IMR-90 (cell line): ENCODE measurements at regions not wholly inside any gene's neighbourhood (a gene's known extent, or its start where the extent isn't known, plus 50 kb on each side); places are given as distances from the start of the nearest gene placed in this dataset.

Source experiments
- ATAC-seq: fragments of 200-7000 bp; cut with Tn5 transposase; 2 replicates; pipeline ENCODE4 v1.9.1; 2020; ENCODE audit warnings: low read depth, mild to moderate bottlenecking, moderate library complexity
- BruUV-seq: library from RNA; stranded (reverse); fragments of 400-500 nt; replicated peaks from 2 replicates; lab custom pipeline; 2021; lab: Mats Ljungman, UMichigan
- CTCF ChIA-PET: fragments of 300-600 bp; formaldehyde crosslinking; extraction: SDS; loops from one replicate; lab custom pipeline; 2021; ENCODE audit warnings: antibody characterized with exemption; lab: Yijun Ruan, JAX
- POLR2A ChIA-PET: fragments of 300-600 bp; sonication (Branson Sonifier 250); formaldehyde crosslinking; loops from one replicate; lab custom pipeline; 2022; ENCODE audit warnings: antibody characterized with exemption; ENCODE audit not compliant: unreplicated experiment; lab: Charles Lee
- DNase-seq: peaks from one replicate; pipeline ENCODE4 v3.0.0; 2013
- H2AFZ ChIP-seq: replicated peaks from 2 replicates; pipeline ENCODE3; 2013; ENCODE audit warnings: low read length, mild to moderate bottlenecking; ENCODE audit not compliant: poor library complexity
- H2AK5ac ChIP-seq: 2 replicates; pipeline ENCODE4 v1.6.1; 2013; ENCODE audit warnings: low read depth, low read length, inconsistent platforms
- H2AK9ac ChIP-seq: replicated peaks from 2 replicates; pipeline ENCODE3; 2013; ENCODE audit warnings: mild to moderate bottlenecking, low read depth, low read length, moderate library complexity; ENCODE audit not compliant: poor library complexity
- H2BK120ac ChIP-seq: 2 replicates; pipeline ENCODE4 v1.6.1; 2013; ENCODE audit warnings: low read depth, low read length, inconsistent platforms
- H2BK15ac ChIP-seq: 3 replicates; pipeline ENCODE4 v1.6.1; 2013; ENCODE audit warnings: low read depth, low read length, inconsistent platforms
- H2BK20ac ChIP-seq: 2 replicates; pipeline ENCODE4 v1.6.1; 2013; ENCODE audit warnings: low read depth, mild to moderate bottlenecking, inconsistent platforms, low read length, moderate library complexity
- H2BK5ac ChIP-seq: 2 replicates; pipeline ENCODE4 v1.6.1; 2013; ENCODE audit warnings: mild to moderate bottlenecking, low read depth, low read length, inconsistent platforms; ENCODE audit not compliant: poor library complexity, severe bottlenecking
- H3K14ac ChIP-seq: replicated peaks from 2 replicates; pipeline ENCODE4 v1.6.1; 2013; ENCODE audit warnings: low read depth, low read length, inconsistent platforms
- H3K18ac ChIP-seq: 2 replicates; pipeline ENCODE4 v1.6.1; 2013; ENCODE audit warnings: low read depth, low read length, control low read depth
- H3K23ac ChIP-seq: 2 replicates; pipeline ENCODE4 v1.6.1; 2013; ENCODE audit warnings: low read depth, low read length, inconsistent platforms
- H3K27ac ChIP-seq: 2 replicates; pipeline ENCODE4 v1.5.1; 2013; ENCODE audit warnings: mild to moderate bottlenecking, control low read depth, low read length; ENCODE audit not compliant: insufficient read depth
- H3K27me3 ChIP-seq: 2 replicates; pipeline ENCODE4 v1.6.1; 2013; ENCODE audit warnings: low read length; ENCODE audit not compliant: control insufficient read depth, insufficient read depth
- H3K36me3 ChIP-seq: 2 replicates; pipeline ENCODE4 v1.6.1; 2013; ENCODE audit warnings: low read length, mixed read lengths; ENCODE audit not compliant: control insufficient read depth, insufficient read depth
- H3K4ac ChIP-seq: 2 replicates; pipeline ENCODE4 v1.6.1; 2013; ENCODE audit warnings: low read depth, low read length, inconsistent platforms
- H3K4me1 ChIP-seq: 2 replicates; pipeline ENCODE4 v1.6.1; 2013; ENCODE audit warnings: low read length, mixed read lengths; ENCODE audit not compliant: control insufficient read depth, insufficient read depth
- H3K4me2 ChIP-seq: 2 replicates; pipeline ENCODE4 v1.6.1; 2013; ENCODE audit warnings: low read depth, mild to moderate bottlenecking, control low read depth, low read length, moderate library complexity
- H3K4me3 ChIP-seq: 2 replicates; pipeline ENCODE4 v1.5.1; 2013; ENCODE audit warnings: low read depth, mild to moderate bottlenecking, control low read depth, low read length, moderate library complexity; ENCODE audit not compliant: insufficient read depth
- H3K56ac ChIP-seq: 2 replicates; pipeline ENCODE4 v1.6.1; 2013; ENCODE audit warnings: low read length, inconsistent platforms; ENCODE audit not compliant: insufficient read depth; ENCODE audit errors: extremely low read depth
- H3K79me1 ChIP-seq, 2 experiments: 2 replicates each; pipeline ENCODE4 v1.6.1; 2013; ENCODE audit warnings: low read length in 2 of 2, inconsistent platforms in 1 of 2, low read depth in 1 of 2
- H3K9ac ChIP-seq: 2 replicates; pipeline ENCODE4 v1.6.1; 2013; ENCODE audit warnings: low read depth, low read length, control low read depth
- H3K9me1 ChIP-seq: 2 replicates; pipeline ENCODE4 v1.6.1; 2013; ENCODE audit warnings: low read length, inconsistent platforms; ENCODE audit not compliant: insufficient read depth
- H3K9me3 ChIP-seq: 2 replicates; pipeline ENCODE4 v1.6.1; 2013; ENCODE audit warnings: low read length; ENCODE audit not compliant: control insufficient read depth, insufficient read depth
- H4K20me1 ChIP-seq: 2 replicates; pipeline ENCODE4 v1.6.1; 2013; ENCODE audit warnings: low read length, inconsistent platforms; ENCODE audit not compliant: insufficient read depth
- H4K5ac ChIP-seq: 2 replicates; pipeline ENCODE4 v1.6.1; 2013; ENCODE audit warnings: mild to moderate bottlenecking, low read depth, low read length, control low read depth
- H4K8ac ChIP-seq, 2 experiments: 2 replicates each; pipeline ENCODE4 v1.6.1; 2013; ENCODE audit warnings: low read depth in 2 of 2, low read length in 2 of 2, control low read depth in 1 of 2, inconsistent platforms in 1 of 2
- H4K91ac ChIP-seq: 2 replicates; pipeline ENCODE4 v1.6.1; 2013; ENCODE audit warnings: low read depth, low read length, inconsistent platforms; ENCODE audit not compliant: insufficient read depth
- CEBPB ChIP-seq: IDR thresholded peaks from 2 replicates; pipeline ENCODE4 v1.6.1; 2012; ENCODE audit warnings: low read depth, low read length, improper control_type of control experiment
- CHD1 ChIP-seq: IDR thresholded peaks from 2 replicates; pipeline ENCODE4 v1.6.1; 2012; ENCODE audit warnings: low read depth, low read length, improper control_type of control experiment
- ELK1 ChIP-seq: fragments of 150-350 bp; IDR thresholded peaks from 2 replicates; pipeline ENCODE4 v1.6.1; 2016; ENCODE audit warnings: low read depth, mild to moderate bottlenecking, low read length, moderate library complexity, borderline replicate concordance
- FOS ChIP-seq: fragments of 150-350 bp; IDR thresholded peaks from 2 replicates; pipeline ENCODE4 v1.6.1; 2016; ENCODE audit warnings: low read depth, low read length
- MAFK ChIP-seq: IDR thresholded peaks from 2 replicates; pipeline ENCODE4 v1.6.1; 2012; ENCODE audit warnings: low read depth, low read length, improper control_type of control experiment
- MAZ ChIP-seq: IDR thresholded peaks from 2 replicates; pipeline ENCODE4 v1.6.1; 2012; ENCODE audit warnings: low read depth, mild to moderate bottlenecking, low read length, improper control_type of control experiment, moderate library complexity, borderline replicate concordance
- MXI1 ChIP-seq: IDR thresholded peaks from 2 replicates; pipeline ENCODE4 v1.6.1; 2012; ENCODE audit warnings: low read depth, mild to moderate bottlenecking, low read length, moderate library complexity, borderline replicate concordance
- NFE2L2 ChIP-seq: fragments of 150-350 bp; IDR thresholded peaks from 2 replicates; pipeline ENCODE4 v1.6.1; 2016; ENCODE audit warnings: low read depth, mild to moderate bottlenecking, low read length
- POLR2A ChIP-seq: IDR thresholded peaks from 2 replicates; pipeline ENCODE4 v1.6.1; 2012; ENCODE audit warnings: mild to moderate bottlenecking, low read depth, low read length
- RAD21 ChIP-seq: IDR thresholded peaks from 2 replicates; pipeline ENCODE4 v1.6.1; 2012; ENCODE audit warnings: low read length, improper control_type of control experiment
- RCOR1 ChIP-seq: IDR thresholded peaks from 2 replicates; pipeline ENCODE4 v1.6.1; 2012; ENCODE audit warnings: mild to moderate bottlenecking, low read length, improper control_type of control experiment; ENCODE audit not compliant: insufficient replicate concordance
- RFX5 ChIP-seq: IDR thresholded peaks from 2 replicates; pipeline ENCODE4 v1.8.0; 2012; ENCODE audit warnings: low read depth, mild to moderate bottlenecking, low read length, moderate library complexity
- WGBS, 2 experiments: methylation state at CpG; one replicate each; pipeline versions ENCODE4 v1.1.5 to v1.1.7; 2013; ENCODE audit warnings: missing lambda C conversion rate in 2 of 2; ENCODE audit not compliant: insufficient read length in 1 of 2; ENCODE audit errors: extremely low coverage in 2 of 2; 5-methylcytosine and 5-hydroxymethylcytosine counted together
- dilution Hi-C: fragments of 300-500 bp; cut with HindIII; formaldehyde crosslinking; loops from one replicate; pipeline ENCODE4 v1.14.3; 2018; ENCODE audit warnings: low sequenced_read_pairs; ENCODE audit not compliant: unreplicated experiment
- in situ Hi-C: fragments of 300-500 bp; cut with MboI; formaldehyde crosslinking; loops from 3 replicates; pipeline ENCODE4 v1.14.3; 2019; ENCODE audit warnings: low sequenced_read_pairs, inconsistent platforms, mixed read lengths
- intact Hi-C: fragments of 100-400 bp; cut with micrococcal nuclease; formaldehyde crosslinking; loops from 2 replicates; pipeline ENCODE4 v1.10.0; 2022
- TF ChIP-seq, protein P1 (sequence below): fragments of 150-350 bp; IDR thresholded peaks from 2 replicates; pipeline ENCODE4 v1.6.1; 2017; ENCODE audit warnings: mild to moderate bottlenecking, antibody characterized with exemption, low read length, low read depth
- TF ChIP-seq, protein P2 (sequence below): conservative IDR thresholded peaks from 2 replicates; pipeline ENCODE4 v1.5.1; 2012; ENCODE audit warnings: mild to moderate bottlenecking, low read depth, low read length, improper control_type of control experiment

GRCh38 chr21:31573217-31573616 is 86.3 kb upstream of the SOD1 start:
- no peak overlapping the region for H3K23ac ChIP-seq
- no peak overlapping the region for H3K14ac ChIP-seq
- ChIA-PET CTCF (no interaction called here), POLR2A (no interaction called here)
- H3K18ac ChIP-seq: no peak overlapping the region
- dilution Hi-C loops: no loop called here
- H2AK9ac ChIP-seq: no peak overlapping the region
- no peak overlapping the region for H4K5ac ChIP-seq
- H3K9ac ChIP-seq: no peak overlapping the region
- no peak overlapping the region for H2BK15ac ChIP-seq
- no peaks in the 10 kb centered on the region for H3K9me1 ChIP-seq
- ATAC-seq (no peak), DNase-seq (no peak)
- H3K4me2 ChIP-seq: no peak overlapping the region
- intact Hi-C loops: no loop called here
- peaks cover 1% of the 10 kb centered on the region; the same call in 1 of the 2 replicates for H3K27me3 ChIP-seq
- no peak overlapping the region for H3K27ac ChIP-seq
- no peaks in the 10 kb centered on the region for H3K79me1 ChIP-seq
- no peaks in the 10 kb centered on the region for H3K9me3 ChIP-seq
- H3K56ac ChIP-seq: no peak overlapping the region
- no peak overlapping the region for H3K4me3 ChIP-seq
- H4K91ac ChIP-seq: no peak overlapping the region
- no TSS peak for BruUV-seq
- no CpG with 5 or more reads among the region's 2 CpGs for WGBS, 2 experiments
- H2BK5ac ChIP-seq: no peak overlapping the region
- TF ChIP-seq, protein P1, sequence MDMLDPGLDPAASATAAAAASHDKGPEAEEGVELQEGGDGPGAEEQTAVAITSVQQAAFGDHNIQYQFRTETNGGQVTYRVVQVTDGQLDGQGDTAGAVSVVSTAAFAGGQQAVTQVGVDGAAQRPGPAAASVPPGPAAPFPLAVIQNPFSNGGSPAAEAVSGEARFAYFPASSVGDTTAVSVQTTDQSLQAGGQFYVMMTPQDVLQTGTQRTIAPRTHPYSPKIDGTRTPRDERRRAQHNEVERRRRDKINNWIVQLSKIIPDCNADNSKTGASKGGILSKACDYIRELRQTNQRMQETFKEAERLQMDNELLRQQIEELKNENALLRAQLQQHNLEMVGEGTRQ: no peak
- TF ChIP-seq, protein P2, sequence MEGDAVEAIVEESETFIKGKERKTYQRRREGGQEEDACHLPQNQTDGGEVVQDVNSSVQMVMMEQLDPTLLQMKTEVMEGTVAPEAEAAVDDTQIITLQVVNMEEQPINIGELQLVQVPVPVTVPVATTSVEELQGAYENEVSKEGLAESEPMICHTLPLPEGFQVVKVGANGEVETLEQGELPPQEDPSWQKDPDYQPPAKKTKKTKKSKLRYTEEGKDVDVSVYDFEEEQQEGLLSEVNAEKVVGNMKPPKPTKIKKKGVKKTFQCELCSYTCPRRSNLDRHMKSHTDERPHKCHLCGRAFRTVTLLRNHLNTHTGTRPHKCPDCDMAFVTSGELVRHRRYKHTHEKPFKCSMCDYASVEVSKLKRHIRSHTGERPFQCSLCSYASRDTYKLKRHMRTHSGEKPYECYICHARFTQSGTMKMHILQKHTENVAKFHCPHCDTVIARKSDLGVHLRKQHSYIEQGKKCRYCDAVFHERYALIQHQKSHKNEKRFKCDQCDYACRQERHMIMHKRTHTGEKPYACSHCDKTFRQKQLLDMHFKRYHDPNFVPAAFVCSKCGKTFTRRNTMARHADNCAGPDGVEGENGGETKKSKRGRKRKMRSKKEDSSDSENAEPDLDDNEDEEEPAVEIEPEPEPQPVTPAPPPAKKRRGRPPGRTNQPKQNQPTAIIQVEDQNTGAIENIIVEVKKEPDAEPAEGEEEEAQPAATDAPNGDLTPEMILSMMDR: no peak
- no peak for TF ChIP-seq MAFK
- TF ChIP-seq NFE2L2: no peak
- no peak for TF ChIP-seq ELK1
- TF ChIP-seq FOS: no peak
- TF ChIP-seq CEBPB: no peak
- no peak for TF ChIP-seq MXI1
- TF ChIP-seq RCOR1: no peak
- TF ChIP-seq RAD21: no peak
- no peak for TF ChIP-seq POLR2A
- TF ChIP-seq RFX5: no peak
- TF ChIP-seq MAZ: no peak
- no peak for TF ChIP-seq CHD1
- no peak overlapping the region for H2AK5ac ChIP-seq
- H2AFZ ChIP-seq: no peak overlapping the region
- H4K20me1 ChIP-seq: no peaks in the 10 kb centered on the region
- in situ Hi-C loops: no loop called here
- no peaks in the 10 kb centered on the region for H3K4me1 ChIP-seq
- no peak overlapping the region for H3K4ac ChIP-seq
- no peak overlapping the region for H2BK20ac ChIP-seq
- H4K8ac ChIP-seq: no peak overlapping the region
- H2BK120ac ChIP-seq: no peak overlapping the region
- no peaks in the 10 kb centered on the region for H3K36me3 ChIP-seq
